Endothelial cell of umbilical vein (primary cell): ENCODE measurements at regions not wholly inside any gene's neighbourhood (a gene's known extent, or its start where the extent isn't known, plus 50 kb on each side); places are given as distances from the start of the nearest gene placed in this dataset.

Experiments
- BruUV-seq: library from RNA; stranded (reverse); fragments of 400-500 nt; replicated peaks from 2 replicates; lab custom pipeline; 2021; lab: Mats Ljungman, UMichigan
- CTCF ChIA-PET: fragments of 300-600, 350-600 bp; sonication (Branson Sonifier 250); formaldehyde crosslinking; loops from one replicate; lab custom pipeline; 2021; ENCODE audit warnings: antibody characterized with exemption, inconsistent platforms; lab: Charles Lee
- POLR2A ChIA-PET: fragments of 300-600, 350-600 bp; sonication (Branson Sonifier 250); formaldehyde crosslinking; loops from one replicate; lab custom pipeline; 2021; ENCODE audit warnings: antibody characterized with exemption, inconsistent platforms; lab: Charles Lee
- DNase-seq: peaks from one replicate; pipeline ENCODE4 v3.0.0-alpha.2; 2011; ENCODE audit warnings: low read depth, low spot score
- FAIRE-seq: peaks from 2 replicates; lab custom pipeline; 2011; peaks lifted over from hg19 to GRCh38; lab: Jason Lieb, UNC
- H2AFZ ChIP-seq: 2 replicates; pipeline ENCODE4 v1.6.0; 2012; ENCODE audit warnings: low read depth, low read length, control low read depth, inconsistent platforms
- H3K27ac ChIP-seq: 2 replicates; pipeline ENCODE4 v1.5.1; 2011; ENCODE audit warnings: low read depth, mild to moderate bottlenecking, control low read depth, low read length, moderate library complexity; ENCODE audit not compliant: insufficient read depth
- H3K27me3 ChIP-seq, 2 experiments: 2 replicates each; pipeline versions ENCODE4 v1.6.0 to v1.6.1; 2011; ENCODE audit warnings: low read length in 2 of 2, mixed read lengths in 1 of 2; ENCODE audit not compliant: control insufficient read depth in 2 of 2, insufficient read depth in 2 of 2
- H3K36me3 ChIP-seq, 2 experiments: 2 replicates in 1 of 2; 3 replicates in 1 of 2; pipeline ENCODE4 v1.5.1; 2011; ENCODE audit warnings: low read length in 2 of 2, mild to moderate bottlenecking in 1 of 2, moderate library complexity in 1 of 2; ENCODE audit not compliant: control insufficient read depth in 2 of 2, insufficient read depth in 2 of 2; ENCODE audit errors: extremely low read depth in 1 of 2
- H3K4me1 ChIP-seq: 3 replicates; pipeline ENCODE4 v1.5.1; 2011; ENCODE audit warnings: mild to moderate bottlenecking, low read length; ENCODE audit not compliant: control insufficient read depth, insufficient read depth; ENCODE audit errors: extremely low read depth
- H3K4me2 ChIP-seq: 2 replicates; pipeline ENCODE4 v1.6.1; 2011; ENCODE audit warnings: low read length, control low read depth, mixed read lengths; ENCODE audit not compliant: insufficient read depth
- H3K4me3 ChIP-seq, 3 experiments: fragments of 200-600 bp in 1 of 3; sonication (generic), shearing (Covaris generic) in 1 of 3; replicated peaks in 1 of 3; 2 replicates each; pipeline ENCODE4 v1.5.1; 2011 to 2016; ENCODE audit warnings: control low read depth in 3 of 3, low read length in 3 of 3, mild to moderate bottlenecking in 2 of 3, inconsistent platforms in 1 of 3, low read depth in 1 of 3, moderate library complexity in 1 of 3; ENCODE audit not compliant: insufficient read depth in 1 of 3
- H3K79me2 ChIP-seq: 2 replicates; pipeline ENCODE4 v1.6.0; 2012; ENCODE audit warnings: low read length, inconsistent platforms; ENCODE audit not compliant: control insufficient read depth, insufficient read depth
- H3K9ac ChIP-seq: replicated peaks from 2 replicates; pipeline ENCODE3; 2011; ENCODE audit warnings: low read length, control low read depth; ENCODE audit not compliant: insufficient read depth; ENCODE audit errors: extremely low read depth
- H3K9me1 ChIP-seq: replicated peaks from 3 replicates; pipeline ENCODE4 v1.6.0; 2011; ENCODE audit warnings: mild to moderate bottlenecking, low read length; ENCODE audit not compliant: control insufficient read depth, insufficient read depth; ENCODE audit errors: extremely low read depth
- H3K9me3 ChIP-seq: replicated peaks from 2 replicates; pipeline ENCODE4 v1.5.1; 2012; ENCODE audit warnings: low read length, inconsistent platforms; ENCODE audit not compliant: control insufficient read depth, insufficient read depth
- H4K20me1 ChIP-seq: replicated peaks from 2 replicates; pipeline ENCODE3; 2011; ENCODE audit warnings: mild to moderate bottlenecking, low read length; ENCODE audit not compliant: control insufficient read depth, insufficient read depth; ENCODE audit errors: extremely low read depth
- EZH2 ChIP-seq: IDR thresholded peaks from 2 replicates; pipeline ENCODE4 v1.6.1; 2012; ENCODE audit warnings: borderline replicate concordance, low read depth, mild to moderate bottlenecking, moderate library complexity, low read length, inconsistent platforms; ENCODE audit not compliant: severe bottlenecking
- FOS ChIP-seq: IDR thresholded peaks from 2 replicates; pipeline ENCODE4 v1.6.1; 2011; ENCODE audit warnings: mild to moderate bottlenecking, low read length, moderate library complexity, borderline replicate concordance; ENCODE audit not compliant: insufficient read depth
- GATA2 ChIP-seq: IDR thresholded peaks from 2 replicates; pipeline ENCODE4 v1.7.0; 2011; ENCODE audit warnings: low read depth, mild to moderate bottlenecking, moderate library complexity, mixed read lengths, low read length; ENCODE audit not compliant: insufficient read length, insufficient read depth
- JUN ChIP-seq: IDR thresholded peaks from 2 replicates; pipeline ENCODE4 v1.6.1; 2011; ENCODE audit warnings: borderline replicate concordance, low read depth; ENCODE audit not compliant: insufficient read length, insufficient read depth
- MYC ChIP-seq: IDR thresholded peaks from one replicate; pipeline ENCODE4 v1.6.1; 2011; ENCODE audit warnings: mild to moderate bottlenecking, low read depth, low read length
- POLR2A ChIP-seq: IDR thresholded peaks from 2 replicates; pipeline ENCODE4 v1.6.1; 2012; ENCODE audit warnings: low read depth, mild to moderate bottlenecking, control low read depth, low read length
- POLR2AphosphoS5 ChIP-seq: IDR thresholded peaks from 2 replicates; pipeline ENCODE4 v1.6.1; 2012; ENCODE audit warnings: low read depth, mild to moderate bottlenecking, control low read depth, low read length, moderate library complexity; ENCODE audit not compliant: insufficient read depth
- dilution Hi-C: fragments of 300-500 bp; cut with MboI; formaldehyde crosslinking; loops from one replicate; pipeline ENCODE4 v1.15.0; 2019; ENCODE audit warnings: low sequenced_read_pairs; ENCODE audit not compliant: extremely low pct_ligation_motif_present
- intact Hi-C: fragments of 100-400 bp; cut with micrococcal nuclease; formaldehyde crosslinking; loops from one replicate; pipeline ENCODE4 v1.10.0; 2022
- TF ChIP-seq, protein P1 (sequence below): IDR thresholded peaks from 2 replicates; pipeline ENCODE4 v1.6.1; 2011; ENCODE audit not compliant: insufficient read depth, insufficient read length
- TF ChIP-seq, protein P2 (sequence below), 2 donors: IDR thresholded peaks; 1 replicate in 1 of 2; 2 replicates in 1 of 2; pipeline ENCODE4 v1.5.1; 2011; ENCODE audit warnings: low read length in 2 of 2, mild to moderate bottlenecking in 2 of 2, moderate library complexity in 2 of 2, control low read depth in 1 of 2, inconsistent platforms in 1 of 2, low read depth in 1 of 2; ENCODE audit not compliant: insufficient read depth in 1 of 2; ENCODE audit errors: extremely low read depth in 1 of 2

- ChIA-PET POLR2A (no interaction called here), CTCF (no interaction called here)
- H3K9me1 ChIP-seq, result no peaks in the 10 kb centered on the region
- TF ChIP-seq, protein P1, sequence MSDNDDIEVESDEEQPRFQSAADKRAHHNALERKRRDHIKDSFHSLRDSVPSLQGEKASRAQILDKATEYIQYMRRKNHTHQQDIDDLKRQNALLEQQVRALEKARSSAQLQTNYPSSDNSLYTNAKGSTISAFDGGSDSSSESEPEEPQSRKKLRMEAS, result no peak
- TF ChIP-seq MYC (no peak), FOS (no peak), JUN (no peak), EZH2 (no peak), POLR2AphosphoS5 (no peak), POLR2A (no peak), GATA2 (no peak)
- TF ChIP-seq, protein P2, sequence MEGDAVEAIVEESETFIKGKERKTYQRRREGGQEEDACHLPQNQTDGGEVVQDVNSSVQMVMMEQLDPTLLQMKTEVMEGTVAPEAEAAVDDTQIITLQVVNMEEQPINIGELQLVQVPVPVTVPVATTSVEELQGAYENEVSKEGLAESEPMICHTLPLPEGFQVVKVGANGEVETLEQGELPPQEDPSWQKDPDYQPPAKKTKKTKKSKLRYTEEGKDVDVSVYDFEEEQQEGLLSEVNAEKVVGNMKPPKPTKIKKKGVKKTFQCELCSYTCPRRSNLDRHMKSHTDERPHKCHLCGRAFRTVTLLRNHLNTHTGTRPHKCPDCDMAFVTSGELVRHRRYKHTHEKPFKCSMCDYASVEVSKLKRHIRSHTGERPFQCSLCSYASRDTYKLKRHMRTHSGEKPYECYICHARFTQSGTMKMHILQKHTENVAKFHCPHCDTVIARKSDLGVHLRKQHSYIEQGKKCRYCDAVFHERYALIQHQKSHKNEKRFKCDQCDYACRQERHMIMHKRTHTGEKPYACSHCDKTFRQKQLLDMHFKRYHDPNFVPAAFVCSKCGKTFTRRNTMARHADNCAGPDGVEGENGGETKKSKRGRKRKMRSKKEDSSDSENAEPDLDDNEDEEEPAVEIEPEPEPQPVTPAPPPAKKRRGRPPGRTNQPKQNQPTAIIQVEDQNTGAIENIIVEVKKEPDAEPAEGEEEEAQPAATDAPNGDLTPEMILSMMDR (IDR thresholded peaks at IDR 0.05; ENCODE audit: extremely low read depth in 1 of 2, insufficient read depth in 1 of 2, low read depth in 1 of 2, low read length in 2 of 2), result no peak
- H3K9ac ChIP-seq, result no peak overlapping the region
- H3K4me1 ChIP-seq, result no peaks in the 10 kb centered on the region
- no peaks in the 10 kb centered on the region for H3K9me3 ChIP-seq
- no peaks in the 10 kb centered on the region for H3K36me3 ChIP-seq
- H3K79me2 ChIP-seq, result no peaks in the 10 kb centered on the region
- FAIRE-seq (peak; percentile 86), DNase-seq (peak; percentile 65)
- intact Hi-C loops, result loop anchor here (1.0 kb wide), 1 partner anchor 66 kb away; no protein-coding TSS in a partner anchor
- no TSS peak for BruUV-seq
- no peaks in the 10 kb centered on the region for H4K20me1 ChIP-seq
- peaks cover 2 to 11% of the 10 kb centered on the region in 2 experiments for H3K27me3 ChIP-seq
- H3K4me2 ChIP-seq, result no peak overlapping the region
- H3K4me3 ChIP-seq, result no peak overlapping the region
- dilution Hi-C loops, result no loop called here
- no peak overlapping the region for H3K27ac ChIP-seq
- H2AFZ ChIP-seq, result no peak overlapping the region
Observed at GRCh38 chrX:109281483-109282275, 200.2 kb downstream of the GUCY2F start.
